HFFc6 (cell line): ENCODE measurements at regions not wholly inside any gene's neighbourhood (a gene's known extent, or its start where the extent isn't known, plus 50 kb on each side); places are given as distances from the start of the nearest gene placed in this dataset.
A peak's percentile ranks its signal among the peaks of the same experiment; 100 is the strongest.

ENCODE experiments used
- DNase-seq: peaks from one replicate; pipeline ENCODE4 v3.0.0-alpha.2; 2018
- H3K27ac Mint-ChIP-seq: 2 replicates; pipeline ENCODE4 v1.8.0; 2020; ENCODE audit warnings: mild to moderate bottlenecking, mixed read lengths
- H3K27me3 Mint-ChIP-seq: 2 replicates; pipeline ENCODE4 v1.8.0; 2021; ENCODE audit warnings: mild to moderate bottlenecking, moderate library complexity, mixed read lengths; ENCODE audit not compliant: insufficient read depth
- H3K36me3 Mint-ChIP-seq: 2 replicates; pipeline ENCODE4 v1.8.0; 2021; ENCODE audit warnings: low read depth, mixed read lengths
- H3K4me1 Mint-ChIP-seq: 2 replicates; pipeline ENCODE4 v1.8.0; 2020; ENCODE audit warnings: low read depth, mixed read lengths
- H3K4me3 Mint-ChIP-seq: 2 replicates; pipeline ENCODE4 v1.8.0; 2020; ENCODE audit warnings: mild to moderate bottlenecking, moderate library complexity, mixed read lengths
- H3K9me3 Mint-ChIP-seq: 2 replicates; pipeline ENCODE4 v1.8.0; 2020; ENCODE audit warnings: mild to moderate bottlenecking, mixed read lengths
- TF ChIP-seq, protein P1 (sequence below): fragments of 200-600 bp; sonication (generic); IDR thresholded peaks from 2 replicates; pipeline ENCODE4 v1.5.0; 2021; ENCODE audit warnings: antibody characterized with exemption, mild to moderate bottlenecking

DNA sequence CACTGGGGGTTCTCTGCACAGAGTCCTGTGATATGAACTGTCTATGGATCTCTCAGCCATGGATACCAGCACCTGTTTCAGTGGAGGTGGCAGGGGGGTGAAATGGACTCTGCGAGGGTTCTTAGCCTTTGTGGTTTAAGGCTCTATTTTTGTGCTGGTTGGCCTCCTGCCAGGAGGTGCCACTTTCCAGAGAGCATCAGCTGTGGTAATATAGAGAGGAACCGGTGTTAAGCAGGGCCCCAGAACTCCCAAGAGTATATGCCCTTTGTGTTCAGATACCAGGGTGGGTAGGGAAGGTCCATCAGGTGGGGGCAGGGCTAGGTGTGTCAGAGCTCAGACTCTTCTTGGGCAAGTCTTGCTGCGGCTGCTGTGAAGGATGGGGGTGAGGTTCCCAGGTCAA, 330.0 kb upstream of the PLD5 start:
- H3K4me1 Mint-ChIP-seq = no peaks in the 10 kb centered on the region
- no peaks in the 10 kb centered on the region; the same call in 1 of the 2 replicates for H3K27me3 Mint-ChIP-seq
- H3K9me3 Mint-ChIP-seq = peaks cover 63% of the 10 kb centered on the region
- no peak for DNase-seq
- no peak overlapping the region for H3K4me3 Mint-ChIP-seq
- TF ChIP-seq, protein P1, sequence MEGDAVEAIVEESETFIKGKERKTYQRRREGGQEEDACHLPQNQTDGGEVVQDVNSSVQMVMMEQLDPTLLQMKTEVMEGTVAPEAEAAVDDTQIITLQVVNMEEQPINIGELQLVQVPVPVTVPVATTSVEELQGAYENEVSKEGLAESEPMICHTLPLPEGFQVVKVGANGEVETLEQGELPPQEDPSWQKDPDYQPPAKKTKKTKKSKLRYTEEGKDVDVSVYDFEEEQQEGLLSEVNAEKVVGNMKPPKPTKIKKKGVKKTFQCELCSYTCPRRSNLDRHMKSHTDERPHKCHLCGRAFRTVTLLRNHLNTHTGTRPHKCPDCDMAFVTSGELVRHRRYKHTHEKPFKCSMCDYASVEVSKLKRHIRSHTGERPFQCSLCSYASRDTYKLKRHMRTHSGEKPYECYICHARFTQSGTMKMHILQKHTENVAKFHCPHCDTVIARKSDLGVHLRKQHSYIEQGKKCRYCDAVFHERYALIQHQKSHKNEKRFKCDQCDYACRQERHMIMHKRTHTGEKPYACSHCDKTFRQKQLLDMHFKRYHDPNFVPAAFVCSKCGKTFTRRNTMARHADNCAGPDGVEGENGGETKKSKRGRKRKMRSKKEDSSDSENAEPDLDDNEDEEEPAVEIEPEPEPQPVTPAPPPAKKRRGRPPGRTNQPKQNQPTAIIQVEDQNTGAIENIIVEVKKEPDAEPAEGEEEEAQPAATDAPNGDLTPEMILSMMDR = no peak
- no peak overlapping the region for H3K27ac Mint-ChIP-seq
- H3K36me3 Mint-ChIP-seq = no peaks in the 10 kb centered on the region; the same call in 1 of the 2 replicates

GRCh38 chr1:242847390-242847993, 323.0 kb upstream of the PLD5 start:
- DNase-seq = peak; percentile 2
- H3K9me3 Mint-ChIP-seq = peaks cover 45% of the 10 kb centered on the region
- TF ChIP-seq, protein P1 = no peak
- no peaks in the 10 kb centered on the region for H3K36me3 Mint-ChIP-seq
- H3K4me3 Mint-ChIP-seq = no peak overlapping the region
- peaks cover 2% of the 10 kb centered on the region; the same call in 1 of the 2 replicates for H3K27me3 Mint-ChIP-seq
- H3K27ac Mint-ChIP-seq = no peak overlapping the region
- H3K4me1 Mint-ChIP-seq = no peaks in the 10 kb centered on the region

DNA sequence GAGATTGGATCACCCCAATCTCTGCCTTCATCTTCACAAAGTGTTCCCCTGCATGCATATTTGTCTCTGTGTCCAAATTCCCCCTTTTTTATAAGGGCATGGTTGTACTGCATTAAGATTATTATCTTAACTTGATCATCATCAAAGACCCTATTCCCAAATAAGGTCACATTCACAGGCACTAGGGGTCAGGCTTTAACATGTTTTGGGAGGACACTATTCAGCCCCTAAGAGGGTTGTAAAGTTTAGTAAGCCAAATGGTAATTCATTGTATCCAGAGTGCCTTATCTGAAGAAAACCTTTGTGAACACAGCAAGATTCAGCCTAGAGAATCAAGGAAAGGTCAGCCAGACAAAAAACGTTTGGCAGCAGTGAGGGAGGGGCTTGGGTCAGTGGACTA, 317.6 kb upstream of the PLD5 start:
- no peak overlapping the region for H3K27ac Mint-ChIP-seq
- DNase-seq = no peak

DNA sequence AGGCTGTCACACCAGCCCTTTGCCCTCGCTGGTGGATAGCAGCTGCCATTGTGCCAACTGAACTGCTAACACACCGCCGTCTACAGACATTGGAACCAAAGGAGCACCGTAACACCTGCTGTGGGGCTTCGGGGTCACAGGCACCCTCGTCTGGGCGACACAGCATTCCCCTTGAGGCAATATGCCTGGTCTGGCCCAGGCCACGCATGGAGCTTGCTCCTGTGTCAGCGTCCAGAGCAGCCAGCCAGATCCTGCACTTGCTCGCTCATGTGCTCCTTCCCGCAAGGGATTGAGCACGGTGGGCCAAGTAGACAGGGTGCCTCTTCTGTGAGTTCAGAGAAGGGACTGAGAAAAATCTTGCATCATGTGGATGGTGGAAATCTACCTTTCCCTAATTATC, 314.6 kb upstream of the PLD5 start:
- DNase-seq = no peak
- no peaks in the 10 kb centered on the region for H3K4me1 Mint-ChIP-seq
- H3K27ac Mint-ChIP-seq = no peak overlapping the region
- no peak overlapping the region for H3K4me3 Mint-ChIP-seq
- H3K36me3 Mint-ChIP-seq = no peaks in the 10 kb centered on the region
- TF ChIP-seq, protein P1 = no peak
- peaks cover 47% of the 10 kb centered on the region for H3K9me3 Mint-ChIP-seq
- peaks cover 2% of the 10 kb centered on the region; the same call in 1 of the 2 replicates for H3K27me3 Mint-ChIP-seq

More for the DNA sequence above, 317.6 kb upstream of the PLD5 start:
- TF ChIP-seq, protein P1 = no peak
- Mint-ChIP-seq H3K36me3 (no peaks in the 10 kb centered on the region), H3K4me1 (no peaks in the 10 kb centered on the region), H3K4me3 (no peak overlapping the region), H3K27me3 (peaks cover 2% of the 10 kb centered on the region; the same call in 1 of the 2 replicates), H3K9me3 (peaks cover 48% of the 10 kb centered on the region)

- no peak for DNase-seq
- Mint-ChIP-seq H3K4me1 (no peaks in the 10 kb centered on the region), H3K27me3 (no peaks in the 10 kb centered on the region), H3K36me3 (no peaks in the 10 kb centered on the region), H3K4me3 (no peak overlapping the region), H3K9me3 (peaks cover 45% of the 10 kb centered on the region), H3K27ac (no peak overlapping the region)
- TF ChIP-seq, protein P1 = no peak
These were observed 311.9 kb upstream of the PLD5 start for GRCh38 chr1:242836423-242836822.
